H1 (cell line): ENCODE measurements at regions not wholly inside any gene's neighbourhood (a gene's known extent, or its start where the extent isn't known, plus 50 kb on each side); places are given as distances from the start of the nearest gene placed in this dataset.

Source experiments
- ATF2 ChIP-seq: IDR thresholded peaks from 2 replicates; pipeline ENCODE4 v1.6.1; 2012; ENCODE audit warnings: low read length, inconsistent platforms
- BRCA1 ChIP-seq: IDR thresholded peaks from 2 replicates; pipeline ENCODE4 v1.6.1; 2012; ENCODE audit warnings: low read depth, low read length, improper control_type of control experiment
- CHD7 ChIP-seq: fragments of 300-600 bp; sonication (generic); IDR thresholded peaks from 2 replicates; pipeline ENCODE4 v1.7.1; 2012; ENCODE audit warnings: low read length, moderate library complexity, mild to moderate bottlenecking, inconsistent platforms; ENCODE audit not compliant: insufficient replicate concordance
- CREB1 ChIP-seq: IDR thresholded peaks from 2 replicates; pipeline ENCODE4 v1.6.1; 2012; ENCODE audit warnings: inconsistent platforms
- GTF2F1 ChIP-seq: IDR thresholded peaks from 2 replicates; pipeline ENCODE4 v1.6.1; 2012; ENCODE audit warnings: low read depth, low read length, improper control_type of control experiment, borderline replicate concordance
- HDAC6 ChIP-seq: IDR thresholded peaks from one replicate; pipeline ENCODE4 v1.7.1; 2012; ENCODE audit warnings: low read depth, mild to moderate bottlenecking, inconsistent platforms, low read length, moderate library complexity
- JUND ChIP-seq: IDR thresholded peaks from 2 replicates; pipeline ENCODE4 v1.6.1; 2011; ENCODE audit warnings: mild to moderate bottlenecking, improper control_type of control experiment, low read length
- PHF8 ChIP-seq: fragments of 200-600 bp; sonication (generic); conservative IDR thresholded peaks from 2 replicates; pipeline ENCODE4 v1.7.1; 2012; ENCODE audit warnings: low read depth, mild to moderate bottlenecking, inconsistent platforms, low read length, moderate library complexity
- RNF2 ChIP-seq: fragments of 200-900, 300-1000 bp; sonication (generic); IDR thresholded peaks from 2 replicates; pipeline ENCODE4 v1.7.1; 2016; ENCODE audit warnings: borderline replicate concordance, low read depth, mild to moderate bottlenecking, antibody characterized with exemption, low read length; ENCODE audit not compliant: poor library complexity, severe bottlenecking; ENCODE audit errors: missing control alignments
- TBP ChIP-seq: IDR thresholded peaks from 2 replicates; pipeline ENCODE4 v1.6.1; 2011; ENCODE audit warnings: low read depth, low read length, improper control_type of control experiment
- TCF12 ChIP-seq: IDR thresholded peaks from 2 replicates; pipeline ENCODE4 v1.6.1; 2011; ENCODE audit warnings: low read depth, mild to moderate bottlenecking, low read length

- TF ChIP-seq CHD7 (no peak), HDAC6 (no peak), GTF2F1 (no peak), BRCA1 (no peak), TCF12 (no peak), JUND (no peak), TBP (no peak), PHF8 (no peak), CREB1 (no peak), RNF2 (no peak), ATF2 (no peak)
Measured at GRCh38 chr7:10120936-10121335, 852.7 kb upstream of the PHF14 start (continued).
